ENCODE measurements at regions not wholly inside any gene's neighbourhood (a gene's known extent, or its start where the extent isn't known, plus 50 kb on each side); places are given as distances from the start of the nearest gene placed in this dataset.

DNA sequence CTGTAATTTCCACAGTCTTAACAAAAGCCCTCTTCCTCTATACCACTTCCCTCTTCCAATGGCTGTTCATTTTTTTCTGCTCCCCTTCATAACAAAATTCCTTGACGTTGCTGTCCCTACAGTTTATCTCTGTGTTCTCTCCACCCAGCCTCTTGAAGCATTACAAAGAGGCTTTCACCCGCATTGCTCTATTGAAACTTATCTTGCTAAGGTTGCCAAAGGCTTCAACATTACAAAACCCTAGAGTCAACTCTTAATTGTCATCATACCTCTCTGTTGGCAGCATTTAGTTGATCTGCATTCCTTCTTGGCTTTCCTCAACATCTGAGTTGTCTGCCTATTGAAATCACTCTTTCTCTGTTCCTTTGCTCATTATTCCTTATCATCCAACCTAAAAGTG, 1055.7 kb downstream of the JRKL start:
- TF ChIP-seq CTCF (IDR thresholded peaks at IDR 0.05), result no peak
- TF ChIP-seq POLR2AphosphoS5 (IDR thresholded peaks at IDR 0.05), result no peak
- TF ChIP-seq POLR2A (IDR thresholded peaks at IDR 0.05), result no peak
- no peak for TF ChIP-seq EP300 (IDR thresholded peaks at IDR 0.05)

Data from sigmoid colon (tissue), 4 donors.